ENCODE measurements at regions not wholly inside any gene's neighbourhood (a gene's known extent, or its start where the extent isn't known, plus 50 kb on each side); places are given as distances from the start of the nearest gene placed in this dataset.
A peak's percentile ranks its signal among the peaks of the same experiment; 100 is the strongest.

GRCh38 chr13:47809411-47809810 lies 191.7 kb downstream of the SUCLA2 start:
- TF ChIP-seq CTCF (IDR thresholded peaks at IDR 0.05): no peak
- no peak for TF ChIP-seq POLR2A (IDR thresholded peaks at IDR 0.05)
- H3K27ac ChIP-seq: no peak overlapping the region

GRCh38 chr13:47803131-47803530 lies 197.9 kb downstream of the SUCLA2 start:
- no peak for TF ChIP-seq POLR2A (IDR thresholded peaks at IDR 0.05)
- TF ChIP-seq CTCF (IDR thresholded peaks at IDR 0.05): no peak
- H3K4me1 ChIP-seq: no peaks in the 10 kb centered on the region
- no peaks in the 10 kb centered on the region for H3K9me3 ChIP-seq
- intact Hi-C loops (cut with DNase I): no loop called here
- H3K27ac ChIP-seq: no peak overlapping the region
- H3K4me3 ChIP-seq: no peak overlapping the region
- WGBS, 2 donors: 75% methylated on average over 2 of the region's 2 CpGs
- H3K27me3 ChIP-seq: no peaks in the 10 kb centered on the region
- no peak for DNase-seq
- H3K36me3 ChIP-seq: no peaks in the 10 kb centered on the region

More at GRCh38 chr13:47809411-47809810, 191.7 kb downstream of the SUCLA2 start:
- no peaks in the 10 kb centered on the region for H3K36me3 ChIP-seq
- H3K4me3 ChIP-seq: no peak overlapping the region
- H3K27me3 ChIP-seq: no peaks in the 10 kb centered on the region
- WGBS, 2 donors: 38 to 65% methylated on average over 1 of the region's 1 CpG
- intact Hi-C loops (cut with DNase I): no loop called here
- H3K9me3 ChIP-seq: no peaks in the 10 kb centered on the region
- H3K4me1 ChIP-seq: no peaks in the 10 kb centered on the region
- DNase-seq: no peak

GRCh38 chr13:47801555-47801954 lies 199.5 kb downstream of the SUCLA2 start:
- Histone ChIP-seq H3K27me3 (no peaks in the 10 kb centered on the region), H3K9me3 (no peaks in the 10 kb centered on the region), H3K27ac (no peak overlapping the region), H3K4me1 (no peaks in the 10 kb centered on the region), H3K36me3 (no peaks in the 10 kb centered on the region), H3K4me3 (no peak overlapping the region)
- 80 to 97% methylated on average over 3 of the region's 3 CpGs for WGBS, 2 donors
- intact Hi-C loops (cut with DNase I): no loop called here
- TF ChIP-seq CTCF (IDR thresholded peaks at IDR 0.05): no peak
- no peak for TF ChIP-seq POLR2A (IDR thresholded peaks at IDR 0.05)
- no peak for DNase-seq

GRCh38 chr13:47800593-47800992 lies 200.5 kb downstream of the SUCLA2 start:
- H3K27me3 ChIP-seq: no peaks in the 10 kb centered on the region
- no peaks in the 10 kb centered on the region for H3K9me3 ChIP-seq
- intact Hi-C loops (cut with DNase I): no loop called here
- H3K4me3 ChIP-seq: no peak overlapping the region
- H3K27ac ChIP-seq: no peak overlapping the region
- TF ChIP-seq CTCF (IDR thresholded peaks at IDR 0.05): no peak
- TF ChIP-seq POLR2A (IDR thresholded peaks at IDR 0.05): no peak
- DNase-seq: no peak
- H3K36me3 ChIP-seq: no peaks in the 10 kb centered on the region
- H3K4me1 ChIP-seq: no peaks in the 10 kb centered on the region
- 59 to 81% methylated on average over 2 of the region's 2 CpGs for WGBS, 2 donors

GRCh38 chr13:47798906-47799305 lies 202.2 kb downstream of the SUCLA2 start:
- H3K27me3 ChIP-seq: no peaks in the 10 kb centered on the region
- H3K27ac ChIP-seq: no peak overlapping the region
- no peak overlapping the region for H3K4me3 ChIP-seq
- H3K4me1 ChIP-seq: no peaks in the 10 kb centered on the region
- intact Hi-C loops (cut with DNase I): loop anchor here (10.0 kb wide), 1 partner anchor 256 kb away; no protein-coding TSS in a partner anchor
- no peaks in the 10 kb centered on the region for H3K36me3 ChIP-seq
- TF ChIP-seq POLR2A (IDR thresholded peaks at IDR 0.05) (no peak), CTCF (IDR thresholded peaks at IDR 0.05) (peak in 1 of 6 experiments; percentile 26)
- DNase-seq: no peak
- H3K9me3 ChIP-seq: no peaks in the 10 kb centered on the region
